Mesenchymal stem cell (in vitro differentiated cells and primary cell): ENCODE measurements at regions not wholly inside any gene's neighbourhood (a gene's known extent, or its start where the extent isn't known, plus 50 kb on each side); places are given as distances from the start of the nearest gene placed in this dataset.

Experiments used
- DNase-seq: peaks from one replicate; pipeline ENCODE4 v3.0.0-alpha.2; 2013
- H2AFZ ChIP-seq: one replicate; pipeline ENCODE4 v1.6.1; 2013; ENCODE audit warnings: low read depth, mild to moderate bottlenecking, control low read depth, inconsistent platforms, low read length, moderate library complexity
- H2AK5ac ChIP-seq: 2 replicates; pipeline ENCODE4 v1.6.1; 2013; ENCODE audit warnings: low read length, moderate library complexity, mild to moderate bottlenecking, inconsistent platforms; ENCODE audit not compliant: severe bottlenecking
- H2BK120ac ChIP-seq: one replicate; pipeline ENCODE4 v1.6.1; 2013; ENCODE audit warnings: low read depth, mild to moderate bottlenecking, inconsistent platforms, low read length, moderate library complexity
- H2BK12ac ChIP-seq, 2 experiments: one replicate each; pipeline ENCODE4 v1.6.1; 2013; ENCODE audit warnings: inconsistent platforms in 2 of 2, low read length in 2 of 2, mild to moderate bottlenecking in 2 of 2, moderate library complexity in 2 of 2, control low read depth in 1 of 2
- H2BK15ac ChIP-seq: one replicate; pipeline ENCODE4 v1.6.1; 2013; ENCODE audit warnings: mild to moderate bottlenecking, low read depth, inconsistent platforms; ENCODE audit not compliant: poor library complexity, severe bottlenecking
- H2BK5ac ChIP-seq: 2 replicates; pipeline ENCODE4 v1.6.1; 2013; ENCODE audit warnings: low read depth, mild to moderate bottlenecking, low read length, control low read depth, inconsistent platforms; ENCODE audit not compliant: poor library complexity, severe bottlenecking
- H3K14ac ChIP-seq, 2 experiments: one replicate each; pipeline ENCODE4 v1.6.1; 2013; ENCODE audit warnings: inconsistent platforms in 2 of 2, low read length in 2 of 2, control low read depth in 1 of 2, mild to moderate bottlenecking in 1 of 2, moderate library complexity in 1 of 2
- H3K18ac ChIP-seq, 2 experiments: one replicate each; pipeline ENCODE4 v1.6.1; 2013; ENCODE audit warnings: inconsistent platforms in 2 of 2, low read length in 2 of 2, control low read depth in 1 of 2, low read depth in 1 of 2, mild to moderate bottlenecking in 1 of 2
- H3K23ac ChIP-seq, 2 experiments: one replicate each; pipeline ENCODE4 v1.6.1; 2013; ENCODE audit warnings: inconsistent platforms in 2 of 2, low read length in 2 of 2, mild to moderate bottlenecking in 2 of 2, moderate library complexity in 2 of 2, control low read depth in 1 of 2
- H3K27ac ChIP-seq: 2 replicates; pipeline ENCODE4 v1.5.1; 2013; ENCODE audit warnings: mild to moderate bottlenecking, moderate library complexity, low read length, control low read depth, inconsistent platforms; ENCODE audit not compliant: poor library complexity, severe bottlenecking
- H3K27me3 ChIP-seq, 2 experiments: 2 replicates each; pipeline versions ENCODE4 v1.6.1 to v1.7.0; 2013; ENCODE audit warnings: low read length in 2 of 2, mild to moderate bottlenecking in 2 of 2, moderate library complexity in 2 of 2, control low read depth in 1 of 2, inconsistent platforms in 1 of 2; ENCODE audit not compliant: control insufficient read depth in 1 of 2, insufficient read depth in 1 of 2
- H3K36me3 ChIP-seq, 2 experiments: 2 replicates each; pipeline versions ENCODE4 v1.6.1 to v1.7.0; 2013; ENCODE audit warnings: low read length in 2 of 2, control low read depth in 1 of 2, inconsistent platforms in 1 of 2, low read depth in 1 of 2, mild to moderate bottlenecking in 1 of 2; ENCODE audit not compliant: insufficient read depth in 2 of 2, control insufficient read depth in 1 of 2
- H3K4ac ChIP-seq, 2 experiments: one replicate each; pipeline ENCODE4 v1.6.1; 2013; ENCODE audit warnings: inconsistent platforms in 2 of 2, low read length in 2 of 2, mild to moderate bottlenecking in 2 of 2, moderate library complexity in 2 of 2, control low read depth in 1 of 2, low read depth in 1 of 2
- H3K4me1 ChIP-seq: 2 replicates; pipeline ENCODE4 v1.6.1; 2013; ENCODE audit warnings: low read depth, low read length, control low read depth; ENCODE audit not compliant: control insufficient read depth, insufficient read depth
- H3K4me2 ChIP-seq: 2 replicates; pipeline ENCODE4 v1.6.1; 2013; ENCODE audit warnings: low read length, mild to moderate bottlenecking, inconsistent platforms; ENCODE audit not compliant: poor library complexity, severe bottlenecking
- H3K4me3 ChIP-seq, 2 experiments: 2 replicates each; pipeline versions ENCODE4 v1.5.1 to v1.7.0; 2013; ENCODE audit warnings: low read length in 2 of 2, mild to moderate bottlenecking in 2 of 2, control low read depth in 1 of 2, low read depth in 1 of 2; ENCODE audit not compliant: insufficient read depth in 1 of 2
- H3K79me1 ChIP-seq: replicated peaks from 2 replicates; pipeline ENCODE4 v1.6.1; 2013; ENCODE audit warnings: mild to moderate bottlenecking, control low read depth, low read length, inconsistent platforms; ENCODE audit not compliant: poor library complexity, severe bottlenecking
- H3K9ac ChIP-seq: 2 replicates; pipeline ENCODE4 v1.7.0; 2013; ENCODE audit warnings: mild to moderate bottlenecking, low read length, moderate library complexity
- H3K9me3 ChIP-seq: 2 replicates; pipeline ENCODE4 v1.7.0; 2013; ENCODE audit warnings: mild to moderate bottlenecking, low read length; ENCODE audit not compliant: control insufficient read depth
- H4K8ac ChIP-seq: one replicate; pipeline ENCODE4 v1.6.1; 2013; ENCODE audit warnings: inconsistent platforms, mild to moderate bottlenecking, low read length, moderate library complexity
- H4K91ac ChIP-seq: one replicate; pipeline ENCODE4 v1.6.1; 2013; ENCODE audit warnings: mild to moderate bottlenecking, low read length, inconsistent platforms
- WGBS: methylation state at CpG from one replicate; pipeline ENCODE4 v1.1.7; 2013; ENCODE audit warnings: mixed read lengths; 5-methylcytosine and 5-hydroxymethylcytosine counted together

GRCh38 chr6:93104195-93104817 is 315.1 kb downstream of the EPHA7 start:
- H3K4me1 ChIP-seq = no peaks in the 10 kb centered on the region
- no peak overlapping the region for H2BK5ac ChIP-seq
- no peak overlapping the region for H3K9ac ChIP-seq
- WGBS = 55% methylated on average over 1 of the region's 1 CpG
- no peak overlapping the region for H4K91ac ChIP-seq
- no peak overlapping the region for H2BK12ac ChIP-seq
- no peak overlapping the region for H3K4me2 ChIP-seq
- H3K4me3 ChIP-seq = no peak overlapping the region
- H2BK15ac ChIP-seq = no peak overlapping the region
- no peak overlapping the region for H4K8ac ChIP-seq
- H3K23ac ChIP-seq = no peak overlapping the region
- no peak overlapping the region for H2BK120ac ChIP-seq
- no peaks in the 10 kb centered on the region for H3K27me3 ChIP-seq
- H3K27ac ChIP-seq = no peak overlapping the region
- H3K79me1 ChIP-seq = no peaks in the 10 kb centered on the region
- H3K14ac ChIP-seq = no peak overlapping the region
- H3K9me3 ChIP-seq = no peaks in the 10 kb centered on the region
- no peak overlapping the region for H2AK5ac ChIP-seq
- peak overlapping the region; percentile 46 to 67 for H3K4ac ChIP-seq
- peak; percentile 55 for DNase-seq
- H3K36me3 ChIP-seq = no peaks in the 10 kb centered on the region
- peak overlapping the region in 1 of 2 experiments; percentile 61 for H3K18ac ChIP-seq
- H2AFZ ChIP-seq = peak overlapping the region; percentile 56

- Histone ChIP-seq H3K4ac (no peak overlapping the region), H3K18ac (no peak overlapping the region), H2BK12ac (no peak overlapping the region), H2AK5ac (no peak overlapping the region), H2BK15ac (no peak overlapping the region), H3K14ac (no peak overlapping the region), H3K23ac (no peak overlapping the region), H4K8ac (no peak overlapping the region), H3K27ac (peak overlapping the region; percentile 35), H3K4me1 (no peaks in the 10 kb centered on the region), H3K4me3 (peak overlapping the region in 1 of 2 experiments; percentile 56), H3K27me3 (no peaks in the 10 kb centered on the region), H2BK5ac (no peak overlapping the region), H3K4me2 (peak overlapping the region; percentile 71), H2BK120ac (no peak overlapping the region), H3K9ac (no peak overlapping the region), H3K36me3 (no peaks in the 10 kb centered on the region), H3K79me1 (no peaks in the 10 kb centered on the region), H2AFZ (no peak overlapping the region), H3K9me3 (no peaks in the 10 kb centered on the region), H4K91ac (no peak overlapping the region)
- WGBS = 32% methylated on average over 12 of the region's 14 CpGs
- DNase-seq = peak; percentile 12
Measured at GRCh38 chr6:93088621-93089501, 330.5 kb downstream of the EPHA7 start.

- H2AFZ ChIP-seq = no peak overlapping the region
- no peak overlapping the region for H2AK5ac ChIP-seq
- DNase-seq = no peak
- no peak overlapping the region for H2BK15ac ChIP-seq
- no peak overlapping the region for H2BK120ac ChIP-seq
- no peaks in the 10 kb centered on the region for H3K79me1 ChIP-seq
- no peak overlapping the region for H3K18ac ChIP-seq
- no peak overlapping the region for H3K9ac ChIP-seq
- no peak overlapping the region for H3K23ac ChIP-seq
- no peak overlapping the region for H4K8ac ChIP-seq
- H3K4me2 ChIP-seq = no peak overlapping the region
- H3K27me3 ChIP-seq = no peaks in the 10 kb centered on the region
- WGBS = 100% methylated on average over 1 of the region's 2 CpGs
- no peaks in the 10 kb centered on the region for H3K4me1 ChIP-seq
- H3K27ac ChIP-seq = no peak overlapping the region
- H3K9me3 ChIP-seq = no peaks in the 10 kb centered on the region
- H2BK12ac ChIP-seq = no peak overlapping the region
- no peak overlapping the region for H3K4me3 ChIP-seq
- no peak overlapping the region for H3K4ac ChIP-seq
- no peak overlapping the region for H3K14ac ChIP-seq
- no peak overlapping the region for H4K91ac ChIP-seq
- no peak overlapping the region for H2BK5ac ChIP-seq
- H3K36me3 ChIP-seq = no peaks in the 10 kb centered on the region
Measured at GRCh38 chr6:93087606-93088005, 331.8 kb downstream of the EPHA7 start.

GRCh38 chr6:93086351-93086750 is 333.0 kb downstream of the EPHA7 start:
- no peaks in the 10 kb centered on the region for H3K27me3 ChIP-seq
- no peak overlapping the region for H3K23ac ChIP-seq
- no peak overlapping the region for H3K4me3 ChIP-seq
- H3K4me2 ChIP-seq = no peak overlapping the region
- H3K18ac ChIP-seq = no peak overlapping the region
- H3K9ac ChIP-seq = no peak overlapping the region
- no peaks in the 10 kb centered on the region for H3K9me3 ChIP-seq
- H4K91ac ChIP-seq = no peak overlapping the region
- DNase-seq = no peak
- H2AFZ ChIP-seq = no peak overlapping the region
- H2AK5ac ChIP-seq = no peak overlapping the region
- no peaks in the 10 kb centered on the region for H3K4me1 ChIP-seq
- H2BK5ac ChIP-seq = no peak overlapping the region
- no peak overlapping the region for H4K8ac ChIP-seq
- no peak overlapping the region for H3K4ac ChIP-seq
- H3K36me3 ChIP-seq = no peaks in the 10 kb centered on the region
- H3K79me1 ChIP-seq = no peaks in the 10 kb centered on the region
- H3K14ac ChIP-seq = no peak overlapping the region
- no peak overlapping the region for H2BK15ac ChIP-seq
- no peak overlapping the region for H2BK12ac ChIP-seq
- H3K27ac ChIP-seq = no peak overlapping the region
- no peak overlapping the region for H2BK120ac ChIP-seq
